ENCODE measurements at regions not wholly inside any gene's neighbourhood (a gene's known extent, or its start where the extent isn't known, plus 50 kb on each side); places are given as distances from the start of the nearest gene placed in this dataset.
"Not testable (repeated sequence)": the region's sequence is repeated elsewhere in the genome, so short reads cannot be mapped to it uniquely, and the experiment has no call there.

DNA sequence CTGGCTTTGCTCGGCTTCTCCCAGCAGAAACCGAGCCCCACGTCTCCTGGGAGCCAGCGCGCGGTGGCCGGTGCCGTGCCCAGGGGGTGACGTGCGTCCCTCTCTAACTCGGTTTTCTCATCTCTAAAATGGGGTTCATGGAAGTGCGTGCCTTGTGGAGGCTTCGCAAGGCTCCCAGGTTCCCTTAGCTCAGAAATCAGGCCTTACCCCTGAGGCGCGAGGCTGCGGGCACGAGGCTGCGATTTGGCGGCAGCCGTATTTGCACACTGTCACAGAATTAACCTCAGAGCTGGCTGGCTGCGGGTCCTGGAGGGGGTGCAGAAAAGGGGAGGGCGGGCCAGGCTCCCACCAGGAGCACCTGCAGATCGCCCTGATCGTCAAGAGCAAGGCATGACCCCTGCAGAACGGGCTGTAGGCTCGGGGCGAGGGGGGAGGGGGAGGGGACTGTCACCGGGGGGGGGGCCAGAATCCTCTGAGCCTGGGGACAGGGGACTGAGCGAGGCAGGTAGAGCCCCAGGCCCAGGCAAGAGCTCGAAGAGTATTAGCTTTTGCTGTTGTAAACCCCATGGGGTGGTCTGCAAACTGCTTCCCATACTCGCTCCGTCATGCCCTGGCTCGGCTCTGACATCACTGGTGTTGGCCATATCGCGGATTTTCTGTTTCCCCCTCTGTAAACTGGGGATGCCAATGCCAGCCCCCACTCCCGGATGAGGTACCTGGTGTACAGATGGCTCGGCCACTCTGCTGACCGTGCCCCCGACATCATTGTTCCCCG lies 62.2 kb downstream of the CCNE1 start:
- DNase-seq (no peak), ATAC-seq (ENCODE audit: low FRiP score in 2 of 2) (no peak)
- H3K27me3 ChIP-seq = peaks cover 0 to 20% (median 7%) of the 10 kb centered on the region in 4 donors
- H3K4me1 ChIP-seq = peaks cover 11 to 21% (median 16%) of the 10 kb centered on the region in 4 donors
- peak overlapping the region in 3 of 4 donors; percentile 37 to 51 (median 44) for H3K4me3 ChIP-seq
- H3K9me3 ChIP-seq = no peaks in the 10 kb centered on the region
- H3K27ac ChIP-seq = no peak overlapping the region
- no peaks in the 10 kb centered on the region for H3K36me3 ChIP-seq
- TF ChIP-seq, protein P1, sequence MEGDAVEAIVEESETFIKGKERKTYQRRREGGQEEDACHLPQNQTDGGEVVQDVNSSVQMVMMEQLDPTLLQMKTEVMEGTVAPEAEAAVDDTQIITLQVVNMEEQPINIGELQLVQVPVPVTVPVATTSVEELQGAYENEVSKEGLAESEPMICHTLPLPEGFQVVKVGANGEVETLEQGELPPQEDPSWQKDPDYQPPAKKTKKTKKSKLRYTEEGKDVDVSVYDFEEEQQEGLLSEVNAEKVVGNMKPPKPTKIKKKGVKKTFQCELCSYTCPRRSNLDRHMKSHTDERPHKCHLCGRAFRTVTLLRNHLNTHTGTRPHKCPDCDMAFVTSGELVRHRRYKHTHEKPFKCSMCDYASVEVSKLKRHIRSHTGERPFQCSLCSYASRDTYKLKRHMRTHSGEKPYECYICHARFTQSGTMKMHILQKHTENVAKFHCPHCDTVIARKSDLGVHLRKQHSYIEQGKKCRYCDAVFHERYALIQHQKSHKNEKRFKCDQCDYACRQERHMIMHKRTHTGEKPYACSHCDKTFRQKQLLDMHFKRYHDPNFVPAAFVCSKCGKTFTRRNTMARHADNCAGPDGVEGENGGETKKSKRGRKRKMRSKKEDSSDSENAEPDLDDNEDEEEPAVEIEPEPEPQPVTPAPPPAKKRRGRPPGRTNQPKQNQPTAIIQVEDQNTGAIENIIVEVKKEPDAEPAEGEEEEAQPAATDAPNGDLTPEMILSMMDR (IDR thresholded peaks at IDR 0.05) = peak in 2 of 6 experiments; percentile 3 to 35
- TF ChIP-seq POLR2AphosphoS5 (IDR thresholded peaks at IDR 0.05) = no peak
- 32 to 58% methylated on average over 14 to 39 of the region's 40 CpGs for WGBS, 2 donors

DNA sequence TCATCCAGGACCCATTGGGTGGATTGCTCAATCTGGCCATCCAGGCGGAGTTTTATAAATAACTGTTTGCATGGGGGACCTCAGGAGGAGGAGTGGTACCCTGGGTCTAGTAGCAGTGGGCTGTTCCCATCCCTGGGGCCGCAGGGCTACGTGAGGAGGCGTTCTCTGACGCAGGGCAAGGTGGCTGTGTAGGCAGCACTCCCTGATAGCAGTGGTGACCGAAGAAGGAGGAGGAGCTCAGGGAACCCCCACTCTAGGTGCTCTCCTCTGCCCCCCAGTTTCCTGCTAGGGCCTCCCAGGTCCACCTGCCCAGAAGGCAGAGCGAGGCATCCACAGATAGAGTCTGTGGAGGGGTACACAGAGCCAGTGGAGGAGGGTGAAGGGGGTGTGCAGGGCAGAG lies 64.1 kb downstream of the CCNE1 start:
- peaks cover 0 to 20% (median 7%) of the 10 kb centered on the region in 4 donors for H3K27me3 ChIP-seq
- no peak for DNase-seq

DNA sequence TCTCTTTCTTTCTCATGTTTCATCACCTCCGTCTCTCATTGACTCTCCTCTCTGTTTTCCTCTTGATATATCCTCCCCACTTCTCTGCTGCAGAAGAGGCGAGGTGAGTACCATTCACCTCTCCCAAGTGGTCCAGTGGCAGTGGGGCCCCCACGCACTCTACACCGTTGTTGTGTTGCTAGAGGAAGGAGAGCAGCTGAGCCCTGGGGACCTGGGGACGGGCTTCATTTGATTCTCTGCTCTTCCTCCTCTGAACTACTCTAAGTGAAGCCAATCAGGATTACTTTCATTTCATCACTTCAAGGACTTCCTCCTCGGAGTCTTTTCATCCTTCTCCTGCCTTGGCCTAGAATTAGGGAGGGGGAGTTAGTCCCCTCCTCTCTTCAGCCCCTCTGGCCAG lies 64.6 kb downstream of the CCNE1 start:
- peaks cover 0 to 20% (median 7%) of the 10 kb centered on the region in 4 donors for H3K27me3 ChIP-seq
- H3K36me3 ChIP-seq = no peaks in the 10 kb centered on the region
- H3K4me3 ChIP-seq = no peak overlapping the region
- 45% methylated on average over 6 of the region's 6 CpGs for WGBS, 2 donors
- ATAC-seq (ENCODE audit: low FRiP score in 2 of 2) = no peak
- TF ChIP-seq POLR2AphosphoS5 (IDR thresholded peaks at IDR 0.05) (no peak), EP300 (IDR thresholded peaks at IDR 0.05) (no peak), POLR2A (IDR thresholded peaks at IDR 0.05) (no peak)
- TF ChIP-seq, protein P1 (IDR thresholded peaks at IDR 0.05) = no peak
- DNase-seq = no peak
- no peak overlapping the region for H3K27ac ChIP-seq
- H3K4me1 ChIP-seq = peaks cover 11 to 21% (median 16%) of the 10 kb centered on the region in 4 donors
- H3K9me3 ChIP-seq = no peaks in the 10 kb centered on the region

More for the DNA sequence above, 64.1 kb downstream of the CCNE1 start:
- Histone ChIP-seq H3K4me3 (no peak overlapping the region), H3K36me3 (no peaks in the 10 kb centered on the region), H3K9me3 (no peaks in the 10 kb centered on the region), H3K27ac (no peak overlapping the region), H3K4me1 (peaks cover 11 to 21% (median 16%) of the 10 kb centered on the region in 4 donors)
- WGBS, 2 donors = 78 to 83% methylated on average over 6 to 7 of the region's 7 CpGs
- TF ChIP-seq, protein P1 (IDR thresholded peaks at IDR 0.05) = no peak
- TF ChIP-seq POLR2A (IDR thresholded peaks at IDR 0.05) (no peak), POLR2AphosphoS5 (IDR thresholded peaks at IDR 0.05) (no peak), EP300 (IDR thresholded peaks at IDR 0.05) (no peak)
- ATAC-seq (ENCODE audit: low FRiP score in 2 of 2) = no peak

DNA sequence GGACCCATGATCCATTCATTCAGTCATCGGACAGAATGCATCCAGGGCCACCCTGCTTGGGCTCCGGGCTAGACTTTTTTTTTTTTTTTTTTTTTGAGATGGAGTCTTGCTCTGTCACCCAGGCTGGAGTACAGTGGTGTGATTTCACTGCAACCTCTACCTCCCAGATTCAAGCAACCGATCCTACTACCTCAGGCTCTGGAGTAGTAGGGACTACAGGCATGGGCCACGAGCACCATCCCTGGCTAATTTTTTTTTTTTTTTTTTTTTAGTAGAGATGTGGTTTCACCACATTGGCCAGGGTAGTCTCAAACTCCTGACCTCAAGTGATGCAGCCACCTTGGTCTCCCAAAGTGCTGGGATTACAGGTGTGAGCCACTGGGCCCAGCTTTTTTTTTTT lies 65.1 kb downstream of the CCNE1 start:
- peaks cover 0 to 20% (median 7%) of the 10 kb centered on the region in 4 donors for H3K27me3 ChIP-seq
- WGBS, 2 donors = 80 to 85% methylated on average over 4 of the region's 4 CpGs
- H3K4me3 ChIP-seq; DNase-seq; H3K9me3 ChIP-seq; H3K27ac ChIP-seq; H3K36me3 ChIP-seq; ATAC-seq (ENCODE audit: low FRiP score in 2 of 2): not testable (repeated sequence)
- peaks cover 11 to 21% (median 16%) of the 10 kb centered on the region in 4 donors for H3K4me1 ChIP-seq

DNA sequence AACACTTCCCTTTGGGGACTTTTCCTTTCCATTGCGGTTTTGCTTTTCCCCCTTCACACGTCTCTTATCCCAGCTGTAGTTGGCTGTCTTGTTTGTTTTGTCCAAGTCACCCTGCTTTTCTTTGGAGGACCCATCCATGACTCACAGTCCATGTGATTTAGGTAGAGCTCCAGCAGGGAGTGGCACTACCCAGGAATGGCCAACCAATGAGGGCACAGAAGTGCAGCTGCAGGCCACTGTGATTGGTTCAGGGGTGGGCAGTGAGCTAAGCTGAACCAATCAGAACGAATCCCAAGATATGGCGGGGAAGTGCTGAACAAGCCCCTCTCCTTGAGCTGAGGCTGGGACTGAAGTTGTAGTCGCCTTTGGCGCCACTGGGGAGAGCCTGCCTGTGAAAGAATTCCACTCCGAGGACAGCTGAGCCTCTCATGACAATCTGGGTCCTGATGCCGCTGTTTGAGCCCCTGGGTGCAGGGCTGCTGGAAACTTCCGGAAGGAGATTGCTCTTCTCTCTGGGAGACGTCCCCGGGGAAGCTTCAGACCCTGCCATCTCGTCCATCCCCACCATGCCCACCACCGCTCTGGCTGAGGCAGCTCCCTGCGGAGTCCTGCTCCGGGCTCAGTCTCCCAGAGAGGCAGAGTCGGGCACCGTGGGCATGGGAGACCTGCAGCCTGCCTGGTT lies 62.9 kb upstream of the URI1 start:
- Histone ChIP-seq H3K27ac (no peak overlapping the region), H3K4me3 (no peak overlapping the region), H3K4me1 (peaks cover 0 to under 1% (median under 1%) of the 10 kb centered on the region in 4 donors), H3K27me3 (peaks cover 0 to 1% (median 0%) of the 10 kb centered on the region in 4 donors), H3K36me3 (no peaks in the 10 kb centered on the region), H3K9me3 (no peaks in the 10 kb centered on the region)
- peak; percentile 5 to 57 for ATAC-seq (ENCODE audit: low FRiP score in 2 of 2)
- no peak for DNase-seq
- 72 to 84% methylated on average over 6 to 17 of the region's 17 CpGs for WGBS, 2 donors
- TF ChIP-seq POLR2A (IDR thresholded peaks at IDR 0.05) (no peak), EP300 (IDR thresholded peaks at IDR 0.05) (no peak), POLR2AphosphoS5 (IDR thresholded peaks at IDR 0.05) (no peak)
- TF ChIP-seq, protein P1 (IDR thresholded peaks at IDR 0.05) = no peak
